ENCODE measurements at regions not wholly inside any gene's neighbourhood (a gene's known extent, or its start where the extent isn't known, plus 50 kb on each side); places are given as distances from the start of the nearest gene placed in this dataset.

- Mint-ChIP-seq H3K4me3 (no peak overlapping the region), H3K4me1 (ENCODE audit: low read depth) (no peaks in the 10 kb centered on the region), H3K27me3 (ENCODE audit: insufficient read depth) (peaks cover 2% of the 10 kb centered on the region), H3K9me3 (peaks cover 32% of the 10 kb centered on the region), H3K27ac (no peak overlapping the region), H3K36me3 (ENCODE audit: low read depth) (no peaks in the 10 kb centered on the region)
- TF ChIP-seq, protein P1, sequence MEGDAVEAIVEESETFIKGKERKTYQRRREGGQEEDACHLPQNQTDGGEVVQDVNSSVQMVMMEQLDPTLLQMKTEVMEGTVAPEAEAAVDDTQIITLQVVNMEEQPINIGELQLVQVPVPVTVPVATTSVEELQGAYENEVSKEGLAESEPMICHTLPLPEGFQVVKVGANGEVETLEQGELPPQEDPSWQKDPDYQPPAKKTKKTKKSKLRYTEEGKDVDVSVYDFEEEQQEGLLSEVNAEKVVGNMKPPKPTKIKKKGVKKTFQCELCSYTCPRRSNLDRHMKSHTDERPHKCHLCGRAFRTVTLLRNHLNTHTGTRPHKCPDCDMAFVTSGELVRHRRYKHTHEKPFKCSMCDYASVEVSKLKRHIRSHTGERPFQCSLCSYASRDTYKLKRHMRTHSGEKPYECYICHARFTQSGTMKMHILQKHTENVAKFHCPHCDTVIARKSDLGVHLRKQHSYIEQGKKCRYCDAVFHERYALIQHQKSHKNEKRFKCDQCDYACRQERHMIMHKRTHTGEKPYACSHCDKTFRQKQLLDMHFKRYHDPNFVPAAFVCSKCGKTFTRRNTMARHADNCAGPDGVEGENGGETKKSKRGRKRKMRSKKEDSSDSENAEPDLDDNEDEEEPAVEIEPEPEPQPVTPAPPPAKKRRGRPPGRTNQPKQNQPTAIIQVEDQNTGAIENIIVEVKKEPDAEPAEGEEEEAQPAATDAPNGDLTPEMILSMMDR (IDR thresholded peaks at IDR 0.05): no peak
- no peak for DNase-seq
These were observed 398.4 kb upstream of the EEF2KMT start for GRCh38 chr16:5496013-5496412.

DNA sequence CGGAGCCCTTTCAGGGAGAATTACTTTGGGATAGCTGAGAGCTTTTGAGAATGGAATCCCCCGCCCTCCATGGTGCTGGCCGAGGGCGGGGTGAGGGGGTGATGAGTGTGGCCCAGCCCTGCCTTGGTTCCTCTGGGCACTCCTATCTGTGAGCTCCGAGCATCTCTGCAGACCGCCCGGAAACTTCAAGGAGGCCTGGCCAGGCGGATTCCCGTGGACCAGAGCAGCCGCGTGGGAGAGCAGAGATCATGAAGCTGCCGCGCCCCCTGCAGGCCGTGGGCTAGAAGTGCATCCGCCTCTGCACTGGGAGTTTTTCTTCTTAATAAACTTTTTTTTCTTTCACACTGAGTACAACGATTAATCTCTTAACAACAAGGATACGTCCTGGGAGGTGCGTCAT, 392.9 kb upstream of the EEF2KMT start:
- Mint-ChIP-seq H3K4me3 (no peak overlapping the region), H3K4me1 (ENCODE audit: low read depth) (no peaks in the 10 kb centered on the region), H3K9me3 (peaks cover 14% of the 10 kb centered on the region; the same call in 1 of the 2 replicates), H3K36me3 (ENCODE audit: low read depth) (no peaks in the 10 kb centered on the region), H3K27me3 (ENCODE audit: insufficient read depth) (no peaks in the 10 kb centered on the region; the same call in 1 of the 2 replicates), H3K27ac (no peak overlapping the region)
- TF ChIP-seq, protein P1 (IDR thresholded peaks at IDR 0.05): peak; percentile 77
- no peak for DNase-seq

DNA sequence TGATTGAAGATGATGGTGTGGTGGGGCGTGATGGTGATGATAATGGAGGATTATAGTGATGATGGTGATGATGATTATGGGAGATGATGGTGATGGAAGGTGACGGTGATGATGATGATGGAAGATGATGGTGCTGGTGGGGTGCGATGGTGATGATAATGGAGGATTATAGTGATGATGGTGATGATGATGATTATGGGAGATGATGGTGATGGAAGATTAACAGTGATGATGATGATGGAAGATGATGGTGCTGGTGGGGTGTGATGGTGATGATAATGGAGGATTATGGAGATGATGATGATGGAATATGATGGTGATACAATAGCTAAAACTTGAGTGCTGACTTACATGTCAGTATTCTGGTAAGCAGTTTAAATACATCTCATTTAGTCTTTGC, 391.0 kb upstream of the EEF2KMT start:
- peaks cover 12% of the 10 kb centered on the region; the same call in 1 of the 2 replicates for H3K9me3 Mint-ChIP-seq
- H3K36me3 Mint-ChIP-seq (ENCODE audit: low read depth): no peaks in the 10 kb centered on the region
- H3K27me3 Mint-ChIP-seq (ENCODE audit: insufficient read depth): no peaks in the 10 kb centered on the region; the same call in 1 of the 2 replicates
- no peak for DNase-seq
- H3K27ac Mint-ChIP-seq: no peak overlapping the region
- H3K4me3 Mint-ChIP-seq: no peak overlapping the region
- H3K4me1 Mint-ChIP-seq (ENCODE audit: low read depth): no peaks in the 10 kb centered on the region
- TF ChIP-seq, protein P1 (IDR thresholded peaks at IDR 0.05): no peak

DNA sequence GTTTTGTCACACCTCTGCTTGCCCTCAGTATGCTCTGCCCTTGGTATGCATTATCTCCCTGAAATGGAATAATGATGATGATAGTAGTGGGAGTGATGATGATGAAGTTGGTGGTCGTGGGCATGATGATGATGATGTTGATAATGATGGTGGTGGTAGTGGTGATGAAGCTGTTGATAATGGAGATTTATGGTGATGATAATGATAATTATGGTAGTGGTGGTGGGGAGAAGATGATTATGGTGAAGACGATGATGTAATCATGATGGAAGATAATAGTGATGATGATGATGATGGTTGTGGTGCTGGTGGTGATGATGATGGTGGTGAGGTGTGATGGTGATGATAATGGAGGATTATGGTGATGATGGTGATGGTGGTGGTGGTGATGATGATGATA, 390.1 kb upstream of the EEF2KMT start:
- H3K9me3 Mint-ChIP-seq: peaks cover 6% of the 10 kb centered on the region; the same call in 1 of the 2 replicates
- TF ChIP-seq, protein P1 (IDR thresholded peaks at IDR 0.05): no peak
- H3K27ac Mint-ChIP-seq: no peak overlapping the region
- no peaks in the 10 kb centered on the region for H3K4me1 Mint-ChIP-seq (ENCODE audit: low read depth)
- no peak for DNase-seq
- no peaks in the 10 kb centered on the region; the same call in 1 of the 2 replicates for H3K27me3 Mint-ChIP-seq (ENCODE audit: insufficient read depth)
- H3K36me3 Mint-ChIP-seq (ENCODE audit: low read depth): no peaks in the 10 kb centered on the region
- H3K4me3 Mint-ChIP-seq: no peak overlapping the region

DNA sequence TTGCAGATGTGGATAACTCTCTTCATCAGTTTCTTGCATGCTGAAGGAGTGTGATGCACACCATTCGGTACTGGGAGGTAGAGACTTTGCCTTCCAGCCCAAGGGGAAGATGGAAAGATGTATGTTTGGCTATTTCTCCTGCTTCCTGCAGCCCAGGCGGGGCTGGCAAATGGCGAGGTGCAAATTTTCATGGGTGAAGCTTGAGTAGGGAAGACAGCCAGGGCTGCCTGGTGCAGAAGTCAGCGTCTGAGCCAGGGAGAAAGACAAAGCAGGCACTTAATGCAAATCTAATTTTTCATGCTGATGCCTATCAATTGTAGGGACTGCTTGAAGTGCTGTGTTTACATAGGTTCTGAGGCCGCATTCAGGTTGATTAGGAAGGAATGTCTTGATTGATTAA, 384.7 kb upstream of the EEF2KMT start:
- no peaks in the 10 kb centered on the region for H3K4me1 Mint-ChIP-seq (ENCODE audit: low read depth)
- no peaks in the 10 kb centered on the region for H3K36me3 Mint-ChIP-seq (ENCODE audit: low read depth)
- peaks cover 3% of the 10 kb centered on the region; the same call in 1 of the 2 replicates for H3K27me3 Mint-ChIP-seq (ENCODE audit: insufficient read depth)
- TF ChIP-seq, protein P1 (IDR thresholded peaks at IDR 0.05): no peak
- no peak overlapping the region for H3K4me3 Mint-ChIP-seq
- H3K9me3 Mint-ChIP-seq: peaks cover 27% of the 10 kb centered on the region
- no peak for DNase-seq
- H3K27ac Mint-ChIP-seq: no peak overlapping the region
